Caco-2 (cell line): ENCODE measurements at regions not wholly inside any gene's neighbourhood (a gene's known extent, or its start where the extent isn't known, plus 50 kb on each side); places are given as distances from the start of the nearest gene placed in this dataset.

Experiments
- BruUV-seq: library from RNA; stranded (reverse); fragments of 400-500 nt; replicated peaks from 2 replicates; lab custom pipeline; 2021; lab: Mats Ljungman, UMichigan
- CTCF ChIA-PET: fragments of 300-600 bp; sonication (Branson Sonifier 250); formaldehyde crosslinking; loops from one replicate; lab custom pipeline; 2022; ENCODE audit warnings: antibody characterized with exemption; lab: Charles Lee
- POLR2A ChIA-PET: fragments of 300-600 bp; sonication (Branson Sonifier 250); formaldehyde crosslinking; loops from one replicate; lab custom pipeline; 2022; ENCODE audit warnings: antibody characterized with exemption; lab: Charles Lee
- DNase-seq, 2 experiments: peaks; one replicate each; pipeline versions ENCODE4 v3.0.0 to v3.0.0-alpha.2; 2020 to 2022
- H3K27me3 ChIP-seq: replicated peaks from 2 replicates; pipeline ENCODE4 v1.6.0; 2011; ENCODE audit warnings: low read length; ENCODE audit not compliant: control insufficient read depth, insufficient read depth
- H3K36me3 ChIP-seq: 2 replicates; pipeline ENCODE4 v1.5.1; 2011; ENCODE audit warnings: low read length; ENCODE audit not compliant: control insufficient read depth, insufficient read depth
- H3K4me1 ChIP-seq: fragments of 250-450 bp; sonication (Bioruptor Pico); 2 replicates; pipeline ENCODE4 v1.5.1; 2020; ENCODE audit warnings: mild to moderate bottlenecking
- H3K4me3 ChIP-seq: 2 replicates; pipeline ENCODE4 v1.5.1; 2011; ENCODE audit warnings: low read depth, mild to moderate bottlenecking, control low read depth, low read length
- H3K9me3 ChIP-seq: fragments of 250-450 bp; sonication (Bioruptor Pico); 2 replicates; pipeline ENCODE4 v1.5.1; 2020; ENCODE audit warnings: mild to moderate bottlenecking, moderate library complexity
- H3K27ac Mint-ChIP-seq: one replicate; pipeline ENCODE4 v1.8.0; 2022; ENCODE audit warnings: mixed read lengths; ENCODE audit not compliant: unreplicated experiment
- H3K27me3 Mint-ChIP-seq: one replicate; pipeline ENCODE4 v1.8.0; 2022; ENCODE audit warnings: mixed read lengths; ENCODE audit not compliant: insufficient read depth, unreplicated experiment
- H3K36me3 Mint-ChIP-seq: one replicate; pipeline ENCODE4 v1.8.0; 2022; ENCODE audit warnings: mild to moderate bottlenecking, mixed read lengths; ENCODE audit not compliant: insufficient read depth, unreplicated experiment
- H3K4me1 Mint-ChIP-seq: one replicate; pipeline ENCODE4 v1.8.0; 2022; ENCODE audit warnings: low read depth, mixed read lengths; ENCODE audit not compliant: unreplicated experiment
- H3K4me3 Mint-ChIP-seq: one replicate; pipeline ENCODE4 v1.8.0; 2022; ENCODE audit warnings: mild to moderate bottlenecking, moderate library complexity, mixed read lengths; ENCODE audit not compliant: unreplicated experiment
- H3K9me3 Mint-ChIP-seq: one replicate; pipeline ENCODE4 v1.8.0; 2022; ENCODE audit warnings: mixed read lengths; ENCODE audit not compliant: unreplicated experiment
- CTCF ChIP-seq, 2 experiments: fragments of 200-600 bp in 1 of 2; IDR thresholded peaks; 1 replicate in 1 of 2; 2 replicates in 1 of 2; pipeline versions ENCODE4 v1.5.1 to v1.8.0; 2011 to 2022; ENCODE audit warnings: antibody characterized with exemption in 1 of 2, control low read depth in 1 of 2, inconsistent platforms in 1 of 2, low read depth in 1 of 2, low read length in 1 of 2, mild to moderate bottlenecking in 1 of 2, moderate library complexity in 1 of 2; ENCODE audit not compliant: insufficient read depth in 1 of 2, severe bottlenecking in 1 of 2, unreplicated experiment in 1 of 2
- intact Hi-C: fragments of 100-400 bp; cut with micrococcal nuclease; formaldehyde crosslinking; loops from one replicate; pipeline ENCODE4 v1.10.0; 2022; ENCODE audit not compliant: unreplicated experiment

- peaks cover 45% of the 10 kb centered on the region for H3K4me1 ChIP-seq
- ChIA-PET CTCF (interaction anchor here (0.5 kb wide), 1 partner anchor 863 kb away, joined by 4 read pairs; no protein-coding TSS in a partner anchor), POLR2A (no interaction called here)
- no peak overlapping the region for H3K4me3 ChIP-seq
- H3K9me3 Mint-ChIP-seq: no peaks in the 10 kb centered on the region
- H3K4me1 Mint-ChIP-seq: peaks cover 35% of the 10 kb centered on the region
- H3K9me3 ChIP-seq: no peaks in the 10 kb centered on the region
- TSS peak; percentile 87 for BruUV-seq
- no peak for TF ChIP-seq CTCF (IDR thresholded peaks at IDR 0.05; ENCODE audit: insufficient read depth in 1 of 2, low read depth in 1 of 2, low read length in 1 of 2, severe bottlenecking in 1 of 2, unreplicated experiment in 1 of 2)
- H3K36me3 Mint-ChIP-seq: peaks cover 11% of the 10 kb centered on the region
- peak; percentile 43 to 75 for DNase-seq
- no peaks in the 10 kb centered on the region for H3K36me3 ChIP-seq
- H3K4me3 Mint-ChIP-seq: peak overlapping the region; percentile 64
- peak overlapping the region; percentile 95 for H3K27ac Mint-ChIP-seq
- intact Hi-C loops: loop anchor here (1.0 to 2.0 kb wide), 4 partner anchors 68 to 186 kb away; no protein-coding TSS in a partner anchor
- no peaks in the 10 kb centered on the region for H3K27me3 ChIP-seq
- no peaks in the 10 kb centered on the region for H3K27me3 Mint-ChIP-seq
Observed at GRCh38 chr6:81938991-81939732, 186.7 kb upstream of the TENT5A start.

GRCh38 chr6:81938014-81938856, 185.8 kb upstream of the TENT5A start:
- peak overlapping the region; percentile 64 for H3K4me3 Mint-ChIP-seq
- Histone ChIP-seq H3K36me3 (no peaks in the 10 kb centered on the region), H3K27me3 (no peaks in the 10 kb centered on the region), H3K4me3 (peak overlapping the region; percentile 12; the same call in 1 of the 2 replicates), H3K9me3 (no peaks in the 10 kb centered on the region; the same call in 1 of the 2 replicates), H3K4me1 (peaks cover 55% of the 10 kb centered on the region)
- peaks cover 40% of the 10 kb centered on the region for H3K4me1 Mint-ChIP-seq
- H3K27me3 Mint-ChIP-seq: no peaks in the 10 kb centered on the region
- POLR2A ChIA-PET: no interaction called here
- H3K36me3 Mint-ChIP-seq: peaks cover 11% of the 10 kb centered on the region
- no TSS peak for BruUV-seq
- H3K9me3 Mint-ChIP-seq: peaks cover 3% of the 10 kb centered on the region
- peak; percentile 69 to 72 for DNase-seq
- H3K27ac Mint-ChIP-seq: peak overlapping the region; percentile 95
- TF ChIP-seq CTCF (IDR thresholded peaks at IDR 0.05; ENCODE audit: insufficient read depth in 1 of 2, low read depth in 1 of 2, low read length in 1 of 2, severe bottlenecking in 1 of 2, unreplicated experiment in 1 of 2): no peak
- CTCF ChIA-PET: no interaction called here
- intact Hi-C loops: loop anchor here (1.0 to 2.0 kb wide), 4 partner anchors 69 to 185 kb away; no protein-coding TSS in a partner anchor

- H3K9me3 Mint-ChIP-seq: peaks cover 11% of the 10 kb centered on the region
- H3K4me3 ChIP-seq: no peak overlapping the region; the same call in 1 of the 2 replicates
Observed at GRCh38 chr6:81937296-81937937, 184.9 kb upstream of the TENT5A start.

More at GRCh38 chr6:81937296-81937937, 184.9 kb upstream of the TENT5A start:
- no peak for TF ChIP-seq CTCF (IDR thresholded peaks at IDR 0.05; ENCODE audit: insufficient read depth in 1 of 2, low read depth in 1 of 2, low read length in 1 of 2, severe bottlenecking in 1 of 2, unreplicated experiment in 1 of 2)
- Mint-ChIP-seq H3K27ac (peak overlapping the region; percentile 95), H3K36me3 (peaks cover 11% of the 10 kb centered on the region), H3K27me3 (no peaks in the 10 kb centered on the region), H3K4me1 (peaks cover 40% of the 10 kb centered on the region), H3K4me3 (peak overlapping the region; percentile 64)
- POLR2A ChIA-PET: no interaction called here
- intact Hi-C loops: no loop called here
- no TSS peak for BruUV-seq
- CTCF ChIA-PET: no interaction called here
- no peak for DNase-seq
- no peaks in the 10 kb centered on the region for H3K36me3 ChIP-seq
- peaks cover 57% of the 10 kb centered on the region for H3K4me1 ChIP-seq
- H3K9me3 ChIP-seq: no peaks in the 10 kb centered on the region; the same call in 1 of the 2 replicates
- no peaks in the 10 kb centered on the region for H3K27me3 ChIP-seq
